A549 (cell line): ENCODE measurements at regions not wholly inside any gene's neighbourhood (a gene's known extent, or its start where the extent isn't known, plus 50 kb on each side); places are given as distances from the start of the nearest gene placed in this dataset.

Experiments
- EP300 ChIP-seq, 2 experiments: fragments of >200 bp; sonication (Bioruptor Twin); formaldehyde crosslinking; IDR thresholded peaks; 2 replicates in 1 of 2; 3 replicates in 1 of 2; pipeline ENCODE4 v1.6.1; 2016 to 2017
- KDM1A ChIP-seq: fragments of 200-600 bp; sonication (generic); IDR thresholded peaks from 2 replicates; pipeline ENCODE4 v1.6.1; 2016; ENCODE audit warnings: low read depth, mild to moderate bottlenecking
- MAFK ChIP-seq: fragments of 450-650 bp; IDR thresholded peaks from 2 replicates; pipeline ENCODE4 v1.6.1; 2014; ENCODE audit not compliant: partially characterized antibody
- POLR2A ChIP-seq: IDR thresholded peaks from 2 replicates; pipeline ENCODE4 v1.6.1; 2012; ENCODE audit warnings: mild to moderate bottlenecking, low read length
- TF ChIP-seq, protein P1 (sequence below): fragments of >200 bp; sonication (Bioruptor Twin); formaldehyde crosslinking; IDR thresholded peaks from 3 replicates; pipeline ENCODE4 v1.5.1; 2016
- TF ChIP-seq, protein P2 (sequence below): IDR thresholded peaks from 2 replicates; pipeline ENCODE4 v1.6.1; 2012

DNA sequence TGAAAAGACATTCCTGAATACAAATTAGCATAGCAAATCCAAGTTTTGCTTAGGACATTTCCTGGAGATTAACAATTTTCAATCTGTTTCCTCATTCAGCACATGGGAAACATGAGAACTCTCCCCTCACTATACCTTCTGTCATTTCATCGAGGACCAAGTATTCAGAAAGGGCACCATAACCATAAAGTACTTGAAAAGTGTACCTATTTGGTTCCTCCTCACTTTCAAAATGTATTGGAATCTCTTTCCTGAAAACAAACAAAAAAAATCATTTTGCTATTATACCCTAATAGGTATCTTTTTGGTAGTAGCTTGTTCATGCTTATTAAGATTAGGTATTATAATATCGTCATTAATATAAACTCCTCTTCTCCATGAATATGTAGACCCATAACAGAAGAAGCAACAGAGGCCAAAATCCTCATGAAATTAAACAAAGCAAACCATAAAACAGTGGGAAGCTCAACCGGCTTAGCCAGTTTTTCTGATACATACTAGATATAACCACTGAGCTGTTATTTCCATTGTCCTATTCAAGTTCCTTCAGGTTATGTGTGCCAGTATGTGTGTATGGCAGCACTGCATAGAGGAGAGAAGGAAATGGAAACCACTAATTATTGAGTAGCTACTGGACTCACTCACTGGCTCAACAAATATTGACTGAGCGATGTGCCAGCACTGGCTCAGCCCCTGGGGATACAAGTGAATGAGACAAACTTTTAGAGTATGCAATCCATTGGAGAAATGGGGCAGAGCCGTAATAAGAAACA, 274.0 kb downstream of the MAFB start:
- TF ChIP-seq EP300 (IDR thresholded peaks at IDR 0.05), result no peak
- TF ChIP-seq, protein P1, sequence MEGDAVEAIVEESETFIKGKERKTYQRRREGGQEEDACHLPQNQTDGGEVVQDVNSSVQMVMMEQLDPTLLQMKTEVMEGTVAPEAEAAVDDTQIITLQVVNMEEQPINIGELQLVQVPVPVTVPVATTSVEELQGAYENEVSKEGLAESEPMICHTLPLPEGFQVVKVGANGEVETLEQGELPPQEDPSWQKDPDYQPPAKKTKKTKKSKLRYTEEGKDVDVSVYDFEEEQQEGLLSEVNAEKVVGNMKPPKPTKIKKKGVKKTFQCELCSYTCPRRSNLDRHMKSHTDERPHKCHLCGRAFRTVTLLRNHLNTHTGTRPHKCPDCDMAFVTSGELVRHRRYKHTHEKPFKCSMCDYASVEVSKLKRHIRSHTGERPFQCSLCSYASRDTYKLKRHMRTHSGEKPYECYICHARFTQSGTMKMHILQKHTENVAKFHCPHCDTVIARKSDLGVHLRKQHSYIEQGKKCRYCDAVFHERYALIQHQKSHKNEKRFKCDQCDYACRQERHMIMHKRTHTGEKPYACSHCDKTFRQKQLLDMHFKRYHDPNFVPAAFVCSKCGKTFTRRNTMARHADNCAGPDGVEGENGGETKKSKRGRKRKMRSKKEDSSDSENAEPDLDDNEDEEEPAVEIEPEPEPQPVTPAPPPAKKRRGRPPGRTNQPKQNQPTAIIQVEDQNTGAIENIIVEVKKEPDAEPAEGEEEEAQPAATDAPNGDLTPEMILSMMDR, result no peak
- TF ChIP-seq, protein P2, sequence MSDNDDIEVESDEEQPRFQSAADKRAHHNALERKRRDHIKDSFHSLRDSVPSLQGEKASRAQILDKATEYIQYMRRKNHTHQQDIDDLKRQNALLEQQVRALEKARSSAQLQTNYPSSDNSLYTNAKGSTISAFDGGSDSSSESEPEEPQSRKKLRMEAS, result no peak
- TF ChIP-seq MAFK, result no peak
- TF ChIP-seq POLR2A, result no peak
- TF ChIP-seq KDM1A, result no peak
